Transverse colon (tissue), 3 donors: ENCODE measurements at regions not wholly inside any gene's neighbourhood (a gene's known extent, or its start where the extent isn't known, plus 50 kb on each side); places are given as distances from the start of the nearest gene placed in this dataset.

ENCODE experiments used
- EP300 ChIP-seq: sonication (generic); formaldehyde crosslinking; IDR thresholded peaks from one replicate; pipeline ENCODE4 v1.6.1; 2017; ENCODE audit warnings: antibody characterized with exemption, low read depth
- POLR2A ChIP-seq: fragments of 450-650 bp; IDR thresholded peaks from one replicate; pipeline ENCODE4 v1.6.1; 2016; ENCODE audit warnings: antibody characterized with exemption, mild to moderate bottlenecking, moderate library complexity
- TF ChIP-seq, protein P1 (sequence below), 5 experiments: fragments of 200-600 bp in 3 of 5; fragments of 450-650 bp in 2 of 5; sonication (generic) in 3 of 5; IDR thresholded peaks; 1 replicate in 2 of 5; 2 replicates in 3 of 5; pipeline ENCODE4 v1.5.1; 2016 to 2017; ENCODE audit warnings: antibody characterized with exemption in 5 of 5, inconsistent platforms in 3 of 5, mild to moderate bottlenecking in 2 of 5, moderate library complexity in 1 of 5

DNA sequence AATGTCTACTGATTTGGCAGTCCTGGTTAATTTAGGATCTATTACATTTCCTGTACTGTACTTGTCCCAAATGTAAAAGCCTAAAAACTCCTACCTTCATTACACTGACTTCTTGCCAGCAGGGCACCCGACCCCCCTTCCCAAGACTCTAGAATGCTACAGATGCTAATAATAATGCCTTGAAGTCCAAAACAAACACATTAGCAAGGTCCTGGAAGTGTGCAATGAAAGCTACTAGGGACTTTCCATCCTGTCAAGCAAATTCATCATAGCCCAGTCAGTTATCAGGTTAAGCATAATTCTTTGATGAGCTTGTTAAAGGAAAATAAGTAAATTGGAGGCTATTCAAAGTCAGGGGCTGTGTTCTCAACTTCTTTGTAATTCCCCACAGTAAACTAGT is 115.3 kb upstream of the RBBP8 start:
- TF ChIP-seq, protein P1, sequence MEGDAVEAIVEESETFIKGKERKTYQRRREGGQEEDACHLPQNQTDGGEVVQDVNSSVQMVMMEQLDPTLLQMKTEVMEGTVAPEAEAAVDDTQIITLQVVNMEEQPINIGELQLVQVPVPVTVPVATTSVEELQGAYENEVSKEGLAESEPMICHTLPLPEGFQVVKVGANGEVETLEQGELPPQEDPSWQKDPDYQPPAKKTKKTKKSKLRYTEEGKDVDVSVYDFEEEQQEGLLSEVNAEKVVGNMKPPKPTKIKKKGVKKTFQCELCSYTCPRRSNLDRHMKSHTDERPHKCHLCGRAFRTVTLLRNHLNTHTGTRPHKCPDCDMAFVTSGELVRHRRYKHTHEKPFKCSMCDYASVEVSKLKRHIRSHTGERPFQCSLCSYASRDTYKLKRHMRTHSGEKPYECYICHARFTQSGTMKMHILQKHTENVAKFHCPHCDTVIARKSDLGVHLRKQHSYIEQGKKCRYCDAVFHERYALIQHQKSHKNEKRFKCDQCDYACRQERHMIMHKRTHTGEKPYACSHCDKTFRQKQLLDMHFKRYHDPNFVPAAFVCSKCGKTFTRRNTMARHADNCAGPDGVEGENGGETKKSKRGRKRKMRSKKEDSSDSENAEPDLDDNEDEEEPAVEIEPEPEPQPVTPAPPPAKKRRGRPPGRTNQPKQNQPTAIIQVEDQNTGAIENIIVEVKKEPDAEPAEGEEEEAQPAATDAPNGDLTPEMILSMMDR (IDR thresholded peaks at IDR 0.05), result no peak
- TF ChIP-seq POLR2A (no peak), EP300 (no peak)
